GM12878 (cell line): ENCODE measurements at regions not wholly inside any gene's neighbourhood (a gene's known extent, or its start where the extent isn't known, plus 50 kb on each side); places are given as distances from the start of the nearest gene placed in this dataset.

Experiments used
- ATAC-seq: fragments of 200-7000 bp; cut with Tn5 transposase; 3 replicates; pipeline ENCODE4 v1.9.1; 2020; ENCODE audit warnings: mild to moderate bottlenecking, moderate library complexity
- BruUV-seq: library from RNA; stranded (reverse); fragments of 400-500 nt; replicated peaks from 2 replicates; lab custom pipeline; 2021; lab: Mats Ljungman, UMichigan
- CTCF ChIA-PET: fragments of 300-600 bp; sonication (Branson Sonifier 250); formaldehyde crosslinking; extraction: SDS; loops from one replicate; lab custom pipeline; 2021; ENCODE audit warnings: inconsistent platforms; lab: Yijun Ruan, JAX
- POLR2A ChIA-PET: fragments of 350-600 bp; formaldehyde crosslinking; extraction: SDS; loops from one replicate; lab custom pipeline; 2021; ENCODE audit warnings: inconsistent platforms; lab: Charles Lee
- RAD21 ChIA-PET: fragments of 300-600 bp; sonication (Branson Sonifier 250); formaldehyde crosslinking; loops from one replicate; lab custom pipeline; 2023; ENCODE audit warnings: antibody characterized with exemption; ENCODE audit not compliant: unreplicated experiment; lab: Charles Lee
- SMC1A ChIA-PET: fragments of 300-600 bp; sonication (Branson Sonifier 250); formaldehyde crosslinking; loops from one replicate; lab custom pipeline; 2023; ENCODE audit not compliant: unreplicated experiment, uncharacterized antibody; lab: Charles Lee
- DNase-seq: peaks from one replicate; pipeline ENCODE4 v3.0.0-alpha.2; 2011; ENCODE audit warnings: low read depth, low spot score
- FAIRE-seq: peaks from 3 replicates; lab custom pipeline; 2011; peaks lifted over from hg19 to GRCh38; lab: Jason Lieb, UNC
- H2AFZ ChIP-seq: 2 replicates; pipeline ENCODE4 v1.6.0; 2011; ENCODE audit warnings: low read depth, low read length, control low read depth; ENCODE audit not compliant: control insufficient read depth
- H3K27ac ChIP-seq: 2 replicates; pipeline ENCODE4 v1.5.1; 2011; ENCODE audit warnings: control low read depth; ENCODE audit not compliant: control insufficient read depth, insufficient read depth
- H3K27me3 ChIP-seq, 2 experiments: replicated peaks in 1 of 2; 2 replicates each; pipeline versions ENCODE4 v1.6.0 to v1.6.1; 2011; ENCODE audit warnings: low read length in 1 of 2; ENCODE audit not compliant: control insufficient read depth in 2 of 2, insufficient read depth in 2 of 2
- H3K36me3 ChIP-seq, 2 experiments: 2 replicates each; pipeline ENCODE4 v1.5.1; 2011; ENCODE audit warnings: low read length in 1 of 2; ENCODE audit not compliant: control insufficient read depth in 2 of 2, insufficient read depth in 2 of 2
- H3K4me1 ChIP-seq: 2 replicates; pipeline ENCODE4 v1.6.1; 2011; ENCODE audit warnings: mild to moderate bottlenecking, low read length, moderate library complexity, mixed read lengths; ENCODE audit not compliant: control insufficient read depth, insufficient read depth
- H3K4me2 ChIP-seq: 2 replicates; pipeline ENCODE4 v1.6.0; 2011; ENCODE audit warnings: control low read depth; ENCODE audit not compliant: control insufficient read depth, insufficient read depth
- H3K4me3 ChIP-seq: fragments of 200-600 bp; sonication (generic); 2 replicates; pipeline ENCODE4 v1.5.1; 2016
- H3K79me2 ChIP-seq: 2 replicates; pipeline ENCODE4 v1.6.0; 2011; ENCODE audit warnings: low read length; ENCODE audit not compliant: control insufficient read depth, insufficient read depth
- H3K9ac ChIP-seq: 2 replicates; pipeline ENCODE4 v1.8.0; 2011; ENCODE audit warnings: low read length, control low read depth, mixed read lengths; ENCODE audit not compliant: control insufficient read depth, insufficient read depth
- H3K9me3 ChIP-seq: replicated peaks from 3 replicates; pipeline ENCODE4 v1.5.1; 2011; ENCODE audit warnings: mild to moderate bottlenecking, low read length; ENCODE audit not compliant: control insufficient read depth, insufficient read depth
- H4K20me1 ChIP-seq: 2 replicates; pipeline ENCODE4 v1.6.0; 2011; ENCODE audit not compliant: control insufficient read depth, insufficient read depth
- FOS ChIP-seq: IDR thresholded peaks from 3 replicates; pipeline ENCODE4 v1.6.1; 2011; ENCODE audit warnings: borderline replicate concordance; ENCODE audit not compliant: insufficient read length; ENCODE audit errors: extremely low read depth
- KLF5 ChIP-seq: fragments of 450-650 bp; IDR thresholded peaks from 2 replicates; pipeline ENCODE4 v1.6.1; 2014; ENCODE audit warnings: mild to moderate bottlenecking; ENCODE audit not compliant: partially characterized antibody
- MEF2B ChIP-seq: fragments of 450-650 bp; IDR thresholded peaks from 2 replicates; pipeline ENCODE4 v1.6.1; 2018; ENCODE audit warnings: mild to moderate bottlenecking, moderate library complexity; ENCODE audit not compliant: partially characterized antibody, poor library complexity, severe bottlenecking
- MTA3 ChIP-seq: IDR thresholded peaks from 2 replicates; pipeline ENCODE4 v1.6.1; 2012; ENCODE audit warnings: low read length, inconsistent platforms, borderline replicate concordance
- RAD51 ChIP-seq: fragments of 450-650 bp; IDR thresholded peaks from 2 replicates; pipeline ENCODE4 v1.6.1; 2016; ENCODE audit warnings: moderate library complexity, mild to moderate bottlenecking, inconsistent platforms
- SIX5 ChIP-seq: IDR thresholded peaks from 2 replicates; pipeline ENCODE4 v1.6.1; 2011; ENCODE audit warnings: mild to moderate bottlenecking, low read depth, low read length, moderate library complexity; ENCODE audit not compliant: severe bottlenecking
- TCF12 ChIP-seq: IDR thresholded peaks from 2 replicates; pipeline ENCODE4 v1.6.1; 2011; ENCODE audit warnings: low read depth, mild to moderate bottlenecking, low read length
- TCF3 ChIP-seq: IDR thresholded peaks from 2 replicates; pipeline ENCODE4 v1.6.1; 2012; ENCODE audit warnings: low read depth, mild to moderate bottlenecking, low read length, borderline replicate concordance; ENCODE audit not compliant: insufficient read depth
- ZNF217 ChIP-seq: fragments of 450-650 bp; IDR thresholded peaks from 2 replicates; pipeline ENCODE4 v1.6.1; 2017; ENCODE audit warnings: antibody characterized with exemption, mild to moderate bottlenecking
- ZNF24 ChIP-seq: fragments of 450-650 bp; IDR thresholded peaks from 2 replicates; pipeline ENCODE4 v1.6.1; 2017; ENCODE audit warnings: antibody characterized with exemption, mild to moderate bottlenecking
- ZNF622 ChIP-seq: fragments of 450-650 bp; IDR thresholded peaks from 2 replicates; pipeline ENCODE4 v1.6.1; 2017; ENCODE audit warnings: mild to moderate bottlenecking, inconsistent platforms
- whole genome bisulfite sequencing: methylation state at CpG from one replicate; pipeline ENCODE4 v1.1.6; 2016; ENCODE audit warnings: low lambda C conversion rate; ENCODE audit not compliant: insufficient replicate concordance, insufficient coverage; ENCODE audit errors: missing lambda C conversion rate; 5-methylcytosine and 5-hydroxymethylcytosine counted together
- in situ Hi-C: fragments of 300-500 bp; cut with MboI; formaldehyde crosslinking; loops from 9 replicates; pipeline ENCODE4 v1.14.3; 2018; ENCODE audit warnings: mixed read lengths
- intact Hi-C: fragments of 100-400 bp; cut with micrococcal nuclease; formaldehyde crosslinking; loops from one replicate; pipeline ENCODE4 v1.14.2; 2022; ENCODE audit not compliant: unreplicated experiment
- TF ChIP-seq, protein P1 (sequence below): IDR thresholded peaks from 2 replicates; pipeline ENCODE4 v1.6.1; 2011; ENCODE audit warnings: borderline replicate concordance, low read depth, mild to moderate bottlenecking, moderate library complexity, mixed read lengths, low read length; ENCODE audit not compliant: insufficient read depth; ENCODE audit errors: extremely low read length
- TF ChIP-seq, protein P2 (sequence below): fragments of 450-650 bp; formaldehyde crosslinking; IDR thresholded peaks from 2 replicates; pipeline ENCODE4 v1.4.0; 2022; ENCODE audit warnings: mild to moderate bottlenecking, moderate library complexity
- TF ChIP-seq, protein P3 (sequence below): fragments of 450-650 bp; IDR thresholded peaks from 2 replicates; pipeline ENCODE4 v1.6.1; 2017; ENCODE audit warnings: low read depth, mild to moderate bottlenecking, moderate library complexity

DNA sequence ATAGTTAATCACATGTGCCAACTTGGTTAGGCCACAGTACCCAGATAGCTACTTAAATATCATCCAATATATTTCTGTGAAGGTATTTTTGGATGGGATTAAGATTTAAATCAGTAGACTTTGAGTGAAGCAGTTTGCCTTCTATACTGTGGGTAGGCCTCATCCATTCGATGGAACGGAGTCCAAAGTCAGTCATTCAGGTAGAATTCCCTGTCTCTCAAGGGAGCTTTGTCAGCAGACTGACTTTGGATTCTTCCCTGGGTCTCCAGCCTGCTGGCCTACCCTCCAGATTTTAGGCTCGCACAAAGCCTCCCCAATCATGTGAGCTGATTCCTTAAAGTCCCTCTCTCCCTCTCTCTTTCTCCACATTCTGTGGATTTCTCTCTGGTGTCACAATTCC is 145.1 kb upstream of the MAGI3 start:
- no peak overlapping the region for H2AFZ ChIP-seq
- no peak overlapping the region for H3K4me3 ChIP-seq
- H3K4me1 ChIP-seq: no peaks in the 10 kb centered on the region
- H3K36me3 ChIP-seq: no peaks in the 10 kb centered on the region
- H3K79me2 ChIP-seq: no peaks in the 10 kb centered on the region
- no peaks in the 10 kb centered on the region for H3K27me3 ChIP-seq
- SMC1A ChIA-PET: interaction anchor here (1.4 kb wide), 1 partner anchor 105 kb away, joined by 3 read pairs; no protein-coding TSS in a partner anchor
- no TSS peak for BruUV-seq
- intact Hi-C loops: no loop called here
- in situ Hi-C loops: no loop called here
- no peaks in the 10 kb centered on the region for H3K9me3 ChIP-seq
- no peak overlapping the region for H3K4me2 ChIP-seq
- ATAC-seq (no peak), FAIRE-seq (no peak)
- POLR2A ChIA-PET: no interaction called here
- RAD21 ChIA-PET: no interaction called here
- no peak overlapping the region for H3K9ac ChIP-seq
- TF ChIP-seq MEF2B (no peak), RAD51 (no peak), ZNF217 (no peak), ZNF622 (no peak), KLF5 (no peak), TCF3 (no peak), FOS (no peak), TCF12 (no peak), ZNF24 (no peak), MTA3 (no peak), SIX5 (no peak)
- TF ChIP-seq, protein P1, sequence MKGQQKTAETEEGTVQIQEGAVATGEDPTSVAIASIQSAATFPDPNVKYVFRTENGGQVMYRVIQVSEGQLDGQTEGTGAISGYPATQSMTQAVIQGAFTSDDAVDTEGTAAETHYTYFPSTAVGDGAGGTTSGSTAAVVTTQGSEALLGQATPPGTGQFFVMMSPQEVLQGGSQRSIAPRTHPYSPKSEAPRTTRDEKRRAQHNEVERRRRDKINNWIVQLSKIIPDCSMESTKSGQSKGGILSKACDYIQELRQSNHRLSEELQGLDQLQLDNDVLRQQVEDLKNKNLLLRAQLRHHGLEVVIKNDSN: no peak
- TF ChIP-seq, protein P2, sequence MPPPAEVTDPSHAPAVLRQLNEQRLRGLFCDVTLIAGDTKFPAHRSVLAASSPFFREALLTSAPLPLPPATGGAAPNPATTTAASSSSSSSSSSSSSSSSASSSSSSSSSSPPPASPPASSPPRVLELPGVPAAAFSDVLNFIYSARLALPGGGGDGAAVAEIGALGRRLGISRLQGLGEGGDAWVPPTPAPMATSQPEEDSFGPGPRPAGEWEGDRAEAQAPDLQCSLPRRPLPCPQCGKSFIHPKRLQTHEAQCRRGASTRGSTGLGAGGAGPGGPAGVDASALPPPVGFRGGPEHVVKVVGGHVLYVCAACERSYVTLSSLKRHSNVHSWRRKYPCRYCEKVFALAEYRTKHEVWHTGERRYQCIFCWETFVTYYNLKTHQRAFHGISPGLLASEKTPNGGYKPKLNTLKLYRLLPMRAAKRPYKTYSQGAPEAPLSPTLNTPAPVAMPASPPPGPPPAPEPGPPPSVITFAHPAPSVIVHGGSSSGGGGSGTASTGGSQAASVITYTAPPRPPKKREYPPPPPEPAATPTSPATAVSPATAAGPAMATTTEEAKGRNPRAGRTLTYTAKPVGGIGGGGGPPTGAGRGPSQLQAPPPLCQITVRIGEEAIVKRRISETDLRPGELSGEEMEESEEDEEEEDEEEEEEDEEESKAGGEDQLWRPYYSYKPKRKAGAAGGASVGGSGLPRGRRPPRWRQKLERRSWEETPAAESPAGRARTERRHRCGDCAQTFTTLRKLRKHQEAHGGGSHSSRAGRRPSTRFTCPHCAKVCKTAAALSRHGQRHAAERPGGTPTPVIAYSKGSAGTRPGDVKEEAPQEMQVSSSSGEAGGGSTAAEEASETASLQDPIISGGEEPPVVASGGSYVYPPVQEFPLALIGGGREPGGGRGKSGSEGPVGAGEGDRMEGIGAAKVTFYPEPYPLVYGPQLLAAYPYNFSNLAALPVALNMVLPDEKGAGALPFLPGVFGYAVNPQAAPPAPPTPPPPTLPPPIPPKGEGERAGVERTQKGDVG (CRISPR knock-in tag): no peak
- TF ChIP-seq, protein P3, sequence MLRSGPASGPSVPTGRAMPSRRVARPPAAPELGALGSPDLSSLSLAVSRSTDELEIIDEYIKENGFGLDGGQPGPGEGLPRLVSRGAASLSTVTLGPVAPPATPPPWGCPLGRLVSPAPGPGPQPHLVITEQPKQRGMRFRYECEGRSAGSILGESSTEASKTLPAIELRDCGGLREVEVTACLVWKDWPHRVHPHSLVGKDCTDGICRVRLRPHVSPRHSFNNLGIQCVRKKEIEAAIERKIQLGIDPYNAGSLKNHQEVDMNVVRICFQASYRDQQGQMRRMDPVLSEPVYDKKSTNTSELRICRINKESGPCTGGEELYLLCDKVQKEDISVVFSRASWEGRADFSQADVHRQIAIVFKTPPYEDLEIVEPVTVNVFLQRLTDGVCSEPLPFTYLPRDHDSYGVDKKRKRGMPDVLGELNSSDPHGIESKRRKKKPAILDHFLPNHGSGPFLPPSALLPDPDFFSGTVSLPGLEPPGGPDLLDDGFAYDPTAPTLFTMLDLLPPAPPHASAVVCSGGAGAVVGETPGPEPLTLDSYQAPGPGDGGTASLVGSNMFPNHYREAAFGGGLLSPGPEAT: no peak
- TF ChIP-seq, all 136 proteins: peak for 0
- Histone ChIP-seq H3K27ac (no peak overlapping the region), H4K20me1 (no peaks in the 10 kb centered on the region)
- 53% methylated on average over 3 of the region's 3 CpGs for WGBS
- DNase-seq: no peak
- CTCF ChIA-PET: no interaction called here
